Ovary (tissue), 7 donors: ENCODE measurements at regions not wholly inside any gene's neighbourhood (a gene's known extent, or its start where the extent isn't known, plus 50 kb on each side); places are given as distances from the start of the nearest gene placed in this dataset.

ENCODE experiments used
- DNase-seq, 5 donors: peaks; one replicate each; pipeline ENCODE4 v3.0.0-alpha.2; 2019 to 2020
- H3K27ac ChIP-seq, 2 donors: fragments of 200-600 bp; one replicate each; pipeline versions ENCODE4 v1.5.1 to v1.8.0; 2019 to 2022
- H3K27me3 ChIP-seq: fragments of 200-600 bp; one replicate; pipeline ENCODE4 v1.8.0; 2022
- H3K36me3 ChIP-seq: fragments of 200-600 bp; sonication (generic); one replicate; pipeline ENCODE4 v1.5.1; 2019
- H3K4me1 ChIP-seq: one replicate; pipeline ENCODE4 v1.8.1; 2013; ENCODE audit warnings: mild to moderate bottlenecking, moderate library complexity; ENCODE audit not compliant: insufficient read depth
- H3K4me3 ChIP-seq: fragments of 200-600 bp; sonication (generic); one replicate; pipeline ENCODE4 v1.5.1; 2017
- H3K9me3 ChIP-seq, 2 donors: fragments of 200-600 bp in 1 of 2; sonication (generic) in 1 of 2; one replicate each; pipeline versions ENCODE4 v1.5.1 to v1.8.1; 2013 to 2019; ENCODE audit warnings: mild to moderate bottlenecking in 1 of 2, moderate library complexity in 1 of 2
- EP300 ChIP-seq: sonication (generic); formaldehyde crosslinking; IDR thresholded peaks from one replicate; pipeline ENCODE4 v1.6.1; 2017; ENCODE audit warnings: antibody characterized with exemption
- POLR2A ChIP-seq: fragments of 450-650 bp; IDR thresholded peaks from one replicate; pipeline ENCODE4 v1.6.1; 2017; ENCODE audit warnings: antibody characterized with exemption, mild to moderate bottlenecking, moderate library complexity
- WGBS, 3 donors: extraction: QIAGEN DNeasy Blood & Tissue Kit in 1 of 3; methylation state at CpG; one replicate each; pipeline versions ENCODE4 v1.1.5 to v1.1.7; 2013 to 2017; 5-methylcytosine and 5-hydroxymethylcytosine counted together
- intact Hi-C, 4 donors: fragments of 100-400 bp; cut with DNase I; formaldehyde crosslinking; loops; one replicate each; pipeline versions ENCODE4 v1.11.0 to v1.15.1; 2022 to 2023
- TF ChIP-seq, protein P1 (sequence below), 3 donors: fragments of 450-650 bp in 2 of 3; fragments of 200-600 bp in 1 of 3; IDR thresholded peaks; one replicate each; pipeline versions ENCODE4 v1.5.1 to v1.8.0; 2016 to 2022; ENCODE audit warnings: antibody characterized with exemption in 3 of 3, mild to moderate bottlenecking in 1 of 3
- donor health status: DM: no; HTN: no; CAD: no; lungs with moderate emphysema.
- donor health status: DM: no; HTN: no; CAD: no.
- donor health status: Bipolar disorder and iron deficiency.
- donor health status: DM: no; HTN: no; CAD: no.
- donor health status: DM: yes; HTN: yes; CAD: no.

DNA sequence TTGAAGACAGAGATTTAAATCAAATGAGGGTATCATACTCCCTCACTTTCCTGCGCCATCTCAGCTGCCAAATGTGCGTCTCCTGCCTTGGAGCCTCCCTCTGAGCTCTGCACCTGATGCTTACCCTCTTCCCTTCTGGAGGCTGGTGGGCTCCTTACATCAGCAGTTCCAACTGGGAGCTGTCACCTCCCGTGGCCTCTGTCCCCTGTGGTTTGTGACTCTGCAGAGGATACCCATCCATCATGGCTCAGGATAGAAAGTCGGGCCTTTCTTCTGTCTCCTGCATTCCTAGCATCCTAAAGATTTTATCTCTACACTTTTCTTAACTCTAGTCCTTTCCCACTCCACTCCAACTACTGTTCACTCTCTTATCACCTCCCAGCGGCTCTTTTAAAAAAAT lies 570.6 kb downstream of the BCL11B start:
- TF ChIP-seq POLR2A = no peak
- TF ChIP-seq, protein P1, sequence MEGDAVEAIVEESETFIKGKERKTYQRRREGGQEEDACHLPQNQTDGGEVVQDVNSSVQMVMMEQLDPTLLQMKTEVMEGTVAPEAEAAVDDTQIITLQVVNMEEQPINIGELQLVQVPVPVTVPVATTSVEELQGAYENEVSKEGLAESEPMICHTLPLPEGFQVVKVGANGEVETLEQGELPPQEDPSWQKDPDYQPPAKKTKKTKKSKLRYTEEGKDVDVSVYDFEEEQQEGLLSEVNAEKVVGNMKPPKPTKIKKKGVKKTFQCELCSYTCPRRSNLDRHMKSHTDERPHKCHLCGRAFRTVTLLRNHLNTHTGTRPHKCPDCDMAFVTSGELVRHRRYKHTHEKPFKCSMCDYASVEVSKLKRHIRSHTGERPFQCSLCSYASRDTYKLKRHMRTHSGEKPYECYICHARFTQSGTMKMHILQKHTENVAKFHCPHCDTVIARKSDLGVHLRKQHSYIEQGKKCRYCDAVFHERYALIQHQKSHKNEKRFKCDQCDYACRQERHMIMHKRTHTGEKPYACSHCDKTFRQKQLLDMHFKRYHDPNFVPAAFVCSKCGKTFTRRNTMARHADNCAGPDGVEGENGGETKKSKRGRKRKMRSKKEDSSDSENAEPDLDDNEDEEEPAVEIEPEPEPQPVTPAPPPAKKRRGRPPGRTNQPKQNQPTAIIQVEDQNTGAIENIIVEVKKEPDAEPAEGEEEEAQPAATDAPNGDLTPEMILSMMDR (IDR thresholded peaks at IDR 0.05) = no peak
- no peak overlapping the region for H3K4me3 ChIP-seq
- intact Hi-C loops = no loop called here
- 49 to 59% (median 53%) methylated on average over 5 of the region's 5 CpGs for WGBS, 3 donors
- H3K27ac ChIP-seq = no peak overlapping the region
- no peaks in the 10 kb centered on the region for H3K36me3 ChIP-seq
- no peak for DNase-seq
- H3K9me3 ChIP-seq = no peaks in the 10 kb centered on the region
- no peaks in the 10 kb centered on the region for H3K27me3 ChIP-seq
- H3K4me1 ChIP-seq = no peaks in the 10 kb centered on the region

DNA sequence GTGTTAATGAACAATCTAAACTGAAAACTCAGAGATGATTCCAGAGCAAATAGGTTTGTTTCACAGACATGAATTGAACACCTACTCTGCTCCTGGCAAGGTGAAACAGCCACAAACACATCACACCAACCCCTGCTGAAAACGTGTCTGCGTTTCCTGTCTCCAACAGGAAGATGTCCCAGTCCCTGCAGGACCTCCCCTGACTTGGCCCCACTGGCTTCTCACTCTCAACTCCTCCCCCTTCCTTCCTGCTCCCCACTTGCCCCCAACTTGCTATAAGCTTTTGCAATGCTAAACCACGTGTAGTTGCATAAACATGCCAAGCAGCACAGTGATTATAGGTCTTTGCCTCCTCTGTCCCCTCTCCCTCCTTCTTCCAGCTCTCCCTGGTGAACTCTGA lies 567.6 kb downstream of the BCL11B start:
- H3K4me1 ChIP-seq = no peaks in the 10 kb centered on the region
- DNase-seq = no peak
- no peaks in the 10 kb centered on the region for H3K9me3 ChIP-seq
- whole genome bisulfite sequencing, 3 donors = 19 to 21% (median 21%) methylated on average over 3 of the region's 3 CpGs
- no peak overlapping the region for H3K4me3 ChIP-seq
- TF ChIP-seq POLR2A = no peak
- TF ChIP-seq, protein P1 (IDR thresholded peaks at IDR 0.05) = no peak
- no peak for TF ChIP-seq EP300
- no peak overlapping the region for H3K27ac ChIP-seq
- no peaks in the 10 kb centered on the region for H3K36me3 ChIP-seq
- intact Hi-C loops = no loop called here
- no peaks in the 10 kb centered on the region for H3K27me3 ChIP-seq

DNA sequence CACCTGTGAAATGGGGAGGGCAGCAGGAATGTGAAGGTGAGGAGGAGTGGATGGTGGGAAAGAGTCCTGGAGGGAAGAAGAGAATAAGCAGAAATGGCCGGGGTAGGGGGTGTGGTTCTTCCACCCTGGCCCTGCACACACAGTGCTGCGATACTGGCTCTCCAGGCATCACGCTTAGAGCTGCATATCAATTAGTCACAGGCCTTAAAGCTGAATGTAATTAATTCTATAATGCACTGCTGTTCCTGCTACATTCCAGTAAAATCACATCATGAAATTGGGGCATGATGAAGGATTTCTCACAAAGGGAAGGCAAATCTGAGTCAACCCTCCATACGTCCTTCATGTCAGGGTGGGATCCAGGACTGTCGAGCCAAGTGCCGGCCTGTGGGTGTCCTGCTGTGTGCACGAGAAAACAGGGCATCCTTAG lies 566.1 kb downstream of the BCL11B start:
- no peak overlapping the region for H3K4me3 ChIP-seq
- no peaks in the 10 kb centered on the region for H3K9me3 ChIP-seq
- no peak for DNase-seq
- intact Hi-C loops = no loop called here
- no peak for TF ChIP-seq EP300
- no peak for TF ChIP-seq POLR2A
- TF ChIP-seq, protein P1 (IDR thresholded peaks at IDR 0.05) = no peak
- H3K27me3 ChIP-seq = no peaks in the 10 kb centered on the region
- no peaks in the 10 kb centered on the region for H3K36me3 ChIP-seq
- no peaks in the 10 kb centered on the region for H3K4me1 ChIP-seq
- H3K27ac ChIP-seq = no peak overlapping the region
- 36 to 52% (median 43%) methylated on average over 7 of the region's 7 CpGs for WGBS, 3 donors

DNA sequence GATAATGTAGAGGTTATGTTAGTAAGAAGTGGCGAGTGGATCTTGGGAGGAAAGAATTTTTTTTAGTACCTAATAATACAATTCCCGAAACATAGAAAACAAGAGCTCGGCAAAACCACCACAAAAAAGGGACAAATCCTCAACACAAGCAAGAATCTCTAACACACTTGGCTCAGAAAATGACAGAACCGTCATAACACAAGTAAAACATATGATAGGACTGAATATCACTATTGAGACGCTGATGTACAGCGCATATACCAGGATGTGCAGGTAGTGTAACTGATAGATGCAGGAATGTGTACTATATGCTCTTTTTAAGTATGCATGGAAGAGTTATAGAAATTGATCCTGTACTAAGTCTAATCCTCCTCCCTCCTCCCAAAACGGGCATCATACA lies 564.5 kb downstream of the BCL11B start:
- DNase-seq = no peak
- no peak for TF ChIP-seq POLR2A
- no peak for TF ChIP-seq EP300
- TF ChIP-seq, protein P1 (IDR thresholded peaks at IDR 0.05) = no peak
- WGBS, 3 donors = 81 to 85% (median 84%) methylated on average over 7 of the region's 7 CpGs
- Histone ChIP-seq H3K4me1 (no peaks in the 10 kb centered on the region), H3K4me3 (no peak overlapping the region), H3K9me3 (no peaks in the 10 kb centered on the region), H3K36me3 (no peaks in the 10 kb centered on the region), H3K27ac (no peak overlapping the region), H3K27me3 (no peaks in the 10 kb centered on the region)
- intact Hi-C loops = no loop called here

DNA sequence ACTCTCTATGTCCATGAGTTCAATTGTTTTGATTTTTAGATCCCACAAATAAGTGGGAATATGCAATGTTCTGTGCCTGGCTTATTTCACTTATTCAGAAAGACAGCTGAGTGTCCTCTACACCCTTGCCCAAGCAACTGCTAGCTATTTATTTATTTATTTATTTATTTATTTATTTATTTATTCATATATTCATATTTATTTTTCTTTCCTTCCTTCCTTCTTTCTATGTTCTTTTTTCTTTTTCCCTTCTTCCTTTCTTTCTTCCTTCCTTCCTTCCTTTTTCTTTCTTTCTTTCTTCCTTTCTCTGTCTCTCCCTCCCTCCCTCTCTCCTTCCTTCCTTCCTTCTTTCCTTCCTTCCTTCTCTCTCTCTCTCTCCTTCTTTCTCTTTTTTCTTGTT lies 563.4 kb downstream of the BCL11B start:
- H3K27ac ChIP-seq = no peak overlapping the region
- no peaks in the 10 kb centered on the region for H3K27me3 ChIP-seq
- no peak for DNase-seq
- TF ChIP-seq EP300 (no peak), POLR2A (no peak)
- TF ChIP-seq, protein P1 (IDR thresholded peaks at IDR 0.05) = no peak
- H3K4me1 ChIP-seq = no peaks in the 10 kb centered on the region
- H3K9me3 ChIP-seq = no peaks in the 10 kb centered on the region
- H3K4me3 ChIP-seq = no peak overlapping the region
- H3K36me3 ChIP-seq = no peaks in the 10 kb centered on the region
- intact Hi-C loops = no loop called here
